GM19035 (cell line): ENCODE measurements at regions not wholly inside any gene's neighbourhood (a gene's known extent, or its start where the extent isn't known, plus 50 kb on each side); places are given as distances from the start of the nearest gene placed in this dataset.

Experiments
- ATAC-seq: cut with Tn5 transposase; IDR thresholded peaks from one replicate; pipeline ENCODE4 v1.9.1; 2021; ENCODE audit not compliant: unreplicated experiment

DNA sequence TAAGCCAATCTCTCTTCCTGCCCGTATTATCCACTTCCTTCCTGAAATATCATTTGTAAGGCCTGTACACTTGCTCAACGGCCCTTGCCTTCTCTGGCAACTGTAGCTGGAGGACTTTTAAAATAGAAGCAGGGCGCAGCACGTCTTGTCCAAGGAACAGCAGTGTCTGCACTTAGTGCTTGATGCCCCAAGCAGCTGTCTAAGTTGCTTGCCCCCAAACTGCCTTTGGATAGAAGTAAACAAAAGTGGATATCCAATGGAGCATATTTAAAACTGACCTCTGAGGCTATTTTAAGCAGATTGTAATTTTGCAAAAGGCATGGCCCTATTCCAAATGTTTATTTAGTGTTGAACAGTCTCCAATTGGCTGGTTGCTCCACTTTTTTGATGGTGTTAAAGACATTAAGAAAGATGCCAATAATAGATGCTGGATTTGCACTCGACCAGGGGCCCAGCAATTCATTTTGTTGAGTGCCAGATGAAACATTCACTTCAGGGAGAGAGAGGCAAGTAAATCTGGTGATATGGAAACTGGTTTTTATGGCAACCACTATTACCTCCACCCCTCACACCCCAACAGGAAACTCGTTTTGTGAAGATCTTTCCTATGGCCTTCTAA lies 526.8 kb upstream of the TBL1XR1 start:
- no peak for ATAC-seq

DNA sequence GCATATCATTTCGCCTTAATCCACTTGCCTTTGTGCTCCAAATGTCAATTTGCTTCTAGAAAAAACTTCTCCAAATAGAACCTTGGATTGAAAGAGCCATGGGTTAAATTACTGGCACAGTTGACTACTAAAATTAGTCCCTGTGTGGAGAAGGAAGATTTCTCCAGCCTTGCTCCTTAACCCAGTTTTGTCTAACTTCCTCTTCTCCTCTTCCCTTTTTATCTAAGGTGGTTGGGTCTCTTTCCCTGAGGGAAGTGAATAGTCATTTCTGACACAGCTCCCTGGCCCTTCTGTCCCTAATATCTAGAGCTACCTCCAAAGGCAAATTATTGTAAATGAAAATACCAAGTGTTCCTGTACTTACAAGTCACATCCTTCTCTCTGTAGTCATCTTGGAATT lies 527.9 kb upstream of the TBL1XR1 start:
- no peak for ATAC-seq

DNA sequence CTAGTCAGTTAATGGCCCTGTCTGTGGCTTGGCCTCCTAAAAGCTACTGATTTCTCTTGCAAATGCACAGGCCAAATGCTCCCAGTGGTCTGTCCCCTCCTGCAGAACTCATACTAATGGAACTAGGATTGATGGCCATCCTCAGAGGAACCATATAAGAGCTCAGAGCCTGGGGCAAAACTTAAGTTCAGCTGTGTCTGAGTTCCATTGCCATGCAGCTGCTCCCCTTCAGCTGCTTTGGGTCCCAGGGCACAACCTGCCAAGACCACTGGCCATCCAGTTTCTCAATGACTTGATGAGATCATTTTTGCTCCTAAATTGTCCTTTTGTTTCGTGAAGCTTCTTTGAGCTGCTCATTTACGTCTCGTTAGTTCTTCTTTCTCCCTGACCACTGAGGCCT lies 529.5 kb upstream of the TBL1XR1 start:
- no peak for ATAC-seq

DNA sequence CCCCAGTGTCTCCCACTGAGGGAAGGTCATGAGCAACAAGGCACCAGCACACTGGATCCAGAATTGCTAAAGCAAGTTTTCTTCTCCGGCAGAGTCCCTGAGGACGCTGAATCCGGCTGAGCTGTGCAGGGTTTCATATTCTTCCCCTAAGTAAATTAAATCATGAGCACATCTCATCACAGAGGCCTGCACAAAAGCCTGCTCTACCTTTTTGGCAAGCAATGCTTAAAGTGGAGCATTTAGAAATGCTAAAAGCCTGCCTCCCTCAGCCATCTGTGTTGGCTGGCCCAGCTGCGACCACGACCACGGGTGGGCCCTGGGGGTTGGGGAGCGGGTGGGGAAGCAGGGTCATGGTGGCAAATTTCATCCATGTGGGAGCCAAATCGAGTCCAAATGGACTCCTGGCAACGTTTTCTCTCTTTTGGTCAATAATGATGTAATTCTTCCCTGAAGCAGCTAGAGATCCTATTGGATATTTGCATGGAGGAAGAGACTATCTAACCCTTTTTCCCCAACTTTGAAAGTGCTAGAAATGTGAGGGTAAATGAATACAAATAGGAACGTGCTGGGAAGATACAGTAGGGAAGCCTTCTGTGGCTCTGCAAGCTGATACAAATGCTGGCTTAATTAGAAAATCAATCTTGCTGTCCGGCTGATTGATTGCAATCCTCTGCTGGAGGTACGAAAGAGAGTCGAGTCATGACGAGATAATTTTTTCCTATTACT lies 532.8 kb upstream of the TBL1XR1 start:
- no peak for ATAC-seq

DNA sequence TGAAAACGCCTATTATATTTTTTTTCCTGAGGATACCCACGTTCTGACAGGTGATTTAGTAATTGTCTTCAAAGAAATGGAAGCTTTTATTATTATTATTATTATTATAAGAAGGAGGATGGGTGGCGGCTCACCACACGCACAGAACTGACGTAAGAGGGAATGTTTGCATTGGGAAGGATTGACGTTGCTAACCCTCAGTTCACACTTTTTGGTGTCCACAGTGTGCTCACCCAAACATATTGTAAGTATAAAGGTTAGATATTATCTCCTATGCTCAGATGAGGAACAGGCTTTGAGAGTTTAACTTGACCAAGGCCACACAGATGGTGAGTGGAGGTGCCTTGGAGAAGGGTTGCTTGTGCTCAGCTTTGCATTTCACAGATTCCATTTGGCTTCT lies 533.5 kb upstream of the TBL1XR1 start:
- ATAC-seq = no peak

DNA sequence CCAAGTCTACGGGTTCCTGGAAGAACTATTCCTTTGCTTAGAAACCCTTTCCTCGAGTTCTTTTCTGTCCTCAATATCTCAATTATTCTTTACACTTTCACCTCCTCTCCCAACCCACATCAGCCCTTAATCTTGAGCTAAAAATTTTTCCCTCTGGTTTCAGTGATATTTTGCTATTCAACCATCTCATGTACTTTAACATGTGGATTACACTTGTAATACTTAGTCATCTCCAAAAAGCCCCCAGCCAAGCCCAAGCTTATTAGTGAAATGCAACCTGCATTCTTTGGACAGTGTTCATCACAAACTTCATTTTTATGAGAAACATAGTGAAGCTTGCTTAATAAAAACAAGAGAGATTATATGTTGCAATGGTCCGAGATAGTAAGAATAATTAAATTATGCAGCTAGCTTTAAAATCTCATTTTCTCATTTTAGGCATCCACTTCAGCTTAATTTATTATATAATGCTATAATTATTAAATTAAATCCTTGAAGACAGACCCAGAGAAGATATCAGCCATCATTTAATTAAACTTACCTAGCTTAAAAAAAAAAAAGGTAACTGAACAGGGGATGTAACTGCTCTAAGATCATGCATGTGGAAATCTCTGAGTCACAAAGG lies 534.5 kb upstream of the TBL1XR1 start:
- ATAC-seq = no peak

DNA sequence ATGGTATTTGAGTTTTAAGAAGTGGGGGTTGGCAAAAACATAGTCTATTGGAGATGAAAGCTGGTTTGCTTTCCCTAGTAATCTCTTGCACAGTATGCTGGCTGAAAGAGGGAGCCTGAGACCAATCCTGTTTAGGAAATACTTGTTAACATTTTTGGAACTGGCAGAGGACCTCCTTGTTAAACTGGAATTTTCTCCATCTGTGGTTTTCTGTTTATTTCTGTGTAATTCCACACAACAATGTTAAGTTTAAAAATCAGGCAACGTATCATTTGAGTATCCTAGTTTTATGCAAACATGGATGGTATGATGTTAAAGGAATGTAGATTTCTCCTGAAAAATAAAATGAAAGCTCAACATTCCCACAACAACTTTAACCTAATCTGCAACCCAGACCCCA lies 536.0 kb upstream of the TBL1XR1 start:
- ATAC-seq = no peak

DNA sequence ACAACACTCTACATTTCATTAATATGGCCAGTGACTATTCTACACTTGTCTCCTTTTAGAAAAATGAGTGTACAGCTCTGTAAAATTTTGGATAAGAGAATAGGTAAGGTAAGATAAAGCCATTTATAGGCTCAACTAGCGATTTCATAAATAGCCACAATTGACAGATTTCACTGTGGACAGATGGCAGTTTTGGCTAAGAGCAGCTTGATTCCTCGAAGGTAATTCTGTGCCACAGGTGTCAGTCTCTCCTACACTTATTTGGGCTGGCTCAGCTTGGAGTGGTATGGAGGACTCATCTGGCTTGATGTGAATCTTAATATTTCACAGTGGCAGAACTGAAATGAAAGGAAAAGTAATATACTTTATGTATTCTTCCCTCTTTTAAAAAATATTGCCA lies 536.7 kb upstream of the TBL1XR1 start:
- no peak for ATAC-seq

DNA sequence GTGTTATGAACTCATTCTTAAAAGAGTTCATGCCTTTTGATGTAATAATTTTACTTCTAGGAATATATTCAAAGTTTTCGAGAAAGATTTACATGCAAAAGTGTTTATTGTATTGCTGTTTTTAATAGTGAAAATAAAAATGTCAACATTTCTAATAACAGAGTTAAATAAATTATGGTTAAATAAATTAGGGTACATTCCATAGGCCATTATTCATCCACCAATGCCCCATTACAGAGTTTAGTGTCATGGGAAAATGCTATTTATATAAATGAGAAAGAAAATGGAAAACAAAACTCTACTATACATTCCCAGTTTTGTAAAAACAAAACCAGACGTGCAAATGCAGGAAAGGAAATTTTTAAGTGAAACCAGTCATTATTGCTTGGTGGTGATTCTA lies 538.1 kb upstream of the TBL1XR1 start:
- ATAC-seq = no peak

DNA sequence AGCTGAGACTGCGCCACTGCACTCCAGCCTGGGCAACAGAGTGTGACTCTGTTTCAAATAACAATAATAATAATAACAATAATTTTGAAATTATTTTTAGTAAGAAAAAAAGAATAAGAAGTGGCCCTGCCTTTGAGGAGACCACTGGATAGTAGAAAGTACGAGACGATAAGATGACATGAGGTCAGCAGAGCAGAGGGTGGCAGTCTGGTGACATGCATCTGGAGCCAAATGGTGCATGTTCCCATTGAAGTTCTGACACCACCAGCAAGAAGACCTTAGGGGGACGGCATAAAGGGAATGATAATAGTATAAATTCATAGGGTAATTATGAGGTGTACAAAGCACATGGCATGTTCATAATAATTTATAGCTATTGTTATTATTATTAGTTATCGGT lies 542.2 kb upstream of the TBL1XR1 start:
- no peak for ATAC-seq

DNA sequence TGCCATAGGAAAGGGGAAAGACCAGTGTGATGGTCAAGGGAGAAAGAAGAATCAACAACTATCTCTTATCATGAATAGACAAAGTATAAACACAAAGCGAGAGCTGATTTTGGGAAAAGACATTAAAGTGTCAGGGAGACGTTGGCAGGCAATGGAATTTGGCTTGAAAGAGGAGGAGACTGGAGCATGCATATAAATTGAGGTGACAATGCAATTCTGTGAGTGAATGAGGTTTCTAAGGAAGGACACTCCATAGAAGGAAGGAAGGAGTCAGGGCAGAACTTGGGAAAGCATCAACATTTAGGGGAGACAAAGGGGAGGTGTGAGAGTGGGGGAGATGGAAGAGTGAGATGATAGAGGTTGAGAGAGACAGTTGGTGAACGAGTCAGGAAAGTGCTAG lies 543.0 kb upstream of the TBL1XR1 start:
- ATAC-seq = no peak

DNA sequence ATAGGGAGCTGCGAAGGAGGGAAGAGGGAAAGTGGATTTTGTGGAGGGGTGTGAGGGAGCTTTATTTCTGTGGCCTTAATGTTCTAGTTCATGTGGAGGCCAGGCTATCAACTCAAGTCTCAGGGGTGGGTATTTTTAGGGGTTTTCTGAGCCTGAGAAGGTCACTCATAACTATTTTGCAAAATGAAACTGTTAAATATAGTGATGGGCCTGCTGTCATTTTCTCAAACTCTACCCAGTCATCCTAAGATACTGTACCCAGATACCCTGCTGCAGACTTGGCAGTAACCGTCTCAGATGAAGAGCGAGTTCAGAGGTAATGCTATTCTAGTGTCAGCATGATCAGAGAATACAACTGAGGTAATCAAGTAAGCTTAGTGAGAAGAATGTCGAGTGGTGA lies 545.0 kb upstream of the TBL1XR1 start:
- peak; percentile 73 for ATAC-seq

DNA sequence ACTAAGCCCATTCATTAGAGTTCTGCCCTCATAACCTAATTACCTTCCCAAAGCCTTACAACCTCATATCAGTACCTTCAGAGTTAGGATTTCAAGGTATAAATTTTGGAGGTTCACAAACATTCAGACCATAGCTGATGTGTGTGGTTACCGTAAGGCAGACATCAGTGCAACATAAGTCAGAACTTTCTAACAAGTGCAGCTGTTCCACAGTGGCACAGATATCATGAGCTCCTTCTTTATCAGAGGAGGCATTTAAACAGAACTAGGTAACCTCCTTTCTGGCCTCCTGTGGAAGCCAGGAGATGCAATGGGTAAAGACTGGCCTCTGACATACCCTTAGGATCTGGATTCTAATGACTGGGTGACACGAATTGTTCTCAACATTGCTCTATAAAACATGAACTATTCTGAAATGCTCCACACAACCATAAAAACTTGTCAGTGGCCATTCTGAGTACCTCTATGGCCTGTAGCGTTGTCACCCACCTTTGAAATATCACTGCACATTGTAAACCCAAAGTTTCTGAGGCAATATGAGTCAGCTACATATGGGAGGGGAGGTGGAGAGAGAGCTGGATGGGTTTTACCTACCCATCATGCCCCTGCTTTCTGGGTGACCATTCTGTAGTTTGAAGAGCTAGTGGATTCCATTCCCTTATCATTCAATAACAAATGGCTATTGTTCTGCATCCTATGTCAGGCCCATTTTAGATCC lies 546.0 kb upstream of the TBL1XR1 start:
- no peak for ATAC-seq

DNA sequence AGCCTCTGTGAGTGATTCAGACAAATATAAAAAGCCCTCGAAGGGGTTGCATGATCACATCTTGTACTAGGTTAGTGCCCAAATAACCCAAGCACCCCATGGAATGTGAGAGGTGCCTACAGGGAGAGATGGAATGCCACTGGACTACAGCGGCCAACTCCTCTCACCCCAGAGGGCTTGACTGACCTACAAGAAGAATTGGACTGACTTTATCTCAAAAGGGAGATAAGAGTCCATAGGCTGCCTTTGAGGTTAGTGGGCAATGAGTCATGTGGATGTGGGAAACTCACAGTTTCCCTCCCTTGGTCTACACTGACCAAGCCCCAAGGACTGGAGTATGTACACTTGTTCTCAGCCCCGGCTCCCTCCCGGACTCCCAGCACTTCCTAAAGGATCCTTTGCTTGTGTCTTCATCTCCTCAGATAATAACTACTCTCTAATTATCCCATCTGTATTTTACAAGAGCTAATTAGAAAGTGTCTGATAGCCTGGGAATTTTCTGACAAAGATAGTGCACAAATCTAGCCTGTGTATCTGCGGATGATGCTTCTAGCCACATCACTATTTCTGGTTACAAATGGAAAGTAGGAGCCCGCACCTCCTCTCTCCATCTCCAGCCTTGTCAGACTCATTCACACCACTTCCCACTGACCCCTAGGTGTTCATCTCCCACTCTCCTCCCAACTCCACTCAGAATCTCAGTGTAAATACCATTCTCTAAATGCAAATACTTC lies 547.8 kb upstream of the TBL1XR1 start:
- ATAC-seq = no peak

DNA sequence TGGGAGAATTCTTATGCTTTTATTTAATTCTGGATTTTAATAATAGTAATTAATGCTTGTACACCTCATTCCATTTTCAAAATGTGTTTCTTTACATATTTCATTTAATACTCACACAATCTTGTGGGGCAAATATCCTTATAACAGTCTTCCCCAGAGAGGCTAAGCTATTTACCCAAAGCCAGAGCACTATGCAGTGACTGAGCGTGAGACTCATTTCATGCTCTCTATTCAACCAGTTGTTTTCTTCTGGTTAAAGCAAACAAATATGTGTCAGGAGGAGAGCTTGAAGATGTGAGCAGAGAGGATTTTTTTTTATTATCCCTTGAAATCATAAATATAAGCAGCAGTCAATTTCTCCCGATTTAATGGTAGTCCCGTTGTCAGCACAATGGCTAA lies 548.3 kb upstream of the TBL1XR1 start:
- ATAC-seq = no peak

DNA sequence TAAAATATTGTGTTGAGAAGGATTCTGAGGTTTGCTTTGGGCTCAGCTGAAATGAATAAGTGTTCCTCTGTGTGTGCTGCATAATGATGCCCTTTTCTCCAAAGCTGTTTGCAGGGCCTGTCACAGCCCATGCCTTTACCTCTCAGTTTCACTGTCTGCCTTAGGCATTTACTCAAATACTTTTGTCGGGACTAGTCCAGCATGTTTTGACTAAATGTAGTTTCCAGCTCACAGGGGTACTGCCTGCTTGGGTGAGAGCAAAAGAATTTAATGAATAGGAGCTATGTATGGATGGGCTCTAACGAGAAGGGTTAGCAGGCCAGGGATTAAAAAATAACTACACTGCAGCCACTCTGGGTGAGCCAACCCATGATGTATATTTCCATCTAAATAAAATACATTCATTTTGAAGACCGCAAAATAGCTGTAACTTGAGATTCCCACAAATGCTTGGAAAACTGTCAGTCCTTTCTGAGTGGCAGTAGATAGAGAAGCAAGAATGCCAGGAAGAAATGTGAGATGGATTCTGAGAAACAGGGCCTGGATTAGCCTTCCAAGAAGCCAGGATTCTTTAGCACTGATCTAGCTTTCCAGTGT lies 549.2 kb upstream of the TBL1XR1 start:
- no peak for ATAC-seq

DNA sequence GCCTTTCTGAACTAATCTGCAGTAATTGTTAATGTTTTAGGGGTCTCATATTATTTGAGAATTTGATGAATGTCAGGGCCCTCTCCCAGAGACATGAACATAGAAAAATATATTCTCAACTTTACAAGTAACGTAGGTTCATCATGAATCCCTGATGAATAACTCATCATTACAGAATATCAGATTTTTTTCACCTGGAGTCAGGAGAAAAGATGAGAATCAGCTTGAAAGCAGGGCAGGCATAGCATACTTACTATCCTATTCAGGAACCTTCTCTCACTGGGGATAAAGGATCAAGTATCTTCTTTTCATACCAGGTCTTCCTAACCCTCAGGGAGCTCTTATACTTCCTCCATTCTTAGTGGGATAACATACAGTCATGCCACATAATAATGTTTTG lies 552.6 kb upstream of the TBL1XR1 start:
- ATAC-seq = no peak

DNA sequence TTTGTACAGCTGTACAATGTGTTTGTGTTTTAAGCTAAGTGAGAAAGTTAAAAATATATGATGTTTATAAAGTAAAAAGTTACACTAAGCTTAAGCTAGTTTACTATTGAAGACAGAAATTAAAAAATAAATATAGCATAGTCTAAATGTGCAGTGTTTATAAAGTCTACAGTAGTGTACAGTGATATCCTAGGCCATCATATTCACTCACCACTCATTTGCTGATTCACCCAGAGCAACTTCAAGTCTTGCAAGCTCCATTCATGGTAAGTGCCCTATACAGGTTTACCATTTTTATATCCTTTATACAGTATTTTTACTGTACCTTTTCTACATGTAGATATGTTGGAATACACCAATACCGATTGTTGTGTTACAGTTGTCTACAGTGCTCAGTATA lies 553.2 kb upstream of the TBL1XR1 start:
- ATAC-seq = no peak

DNA sequence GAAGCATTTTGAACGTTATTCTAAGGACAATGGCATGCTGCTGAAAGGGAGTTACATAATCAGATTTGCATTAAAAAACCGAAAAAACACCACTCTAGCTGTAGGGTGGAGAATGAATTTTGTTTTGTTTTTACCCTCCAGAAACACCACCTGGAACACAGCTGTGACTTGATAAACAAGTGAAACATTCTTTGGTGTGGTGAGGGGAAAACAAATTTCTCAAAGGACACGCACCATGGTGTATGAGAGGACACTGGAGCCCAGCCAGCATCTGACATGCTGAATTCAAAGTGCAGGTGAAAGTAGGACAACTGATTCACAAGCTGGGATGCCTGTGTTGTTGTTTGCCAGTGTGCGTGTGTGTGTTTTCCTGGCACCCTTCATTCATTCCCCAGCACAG lies 554.5 kb upstream of the TBL1XR1 start:
- peak; percentile 65 for ATAC-seq

DNA sequence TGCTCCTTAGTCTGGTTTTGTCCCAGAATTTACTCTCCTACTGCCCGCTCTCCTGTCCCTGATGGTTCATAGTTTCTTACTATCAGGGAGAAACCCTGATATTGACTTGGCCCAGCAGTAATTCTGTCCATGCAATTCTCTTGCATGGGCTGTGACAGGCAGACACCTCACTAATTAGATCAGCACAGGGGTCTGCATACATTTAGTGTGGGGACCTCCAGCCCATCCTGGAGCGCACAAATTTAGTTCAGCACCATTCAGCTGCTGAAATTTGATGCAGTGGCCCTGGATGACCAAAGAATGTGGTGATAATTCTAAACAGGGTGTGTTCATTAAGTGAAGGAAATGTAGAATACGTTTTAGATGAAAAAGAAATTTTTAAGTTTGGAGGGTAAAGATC lies 555.5 kb upstream of the TBL1XR1 start:
- ATAC-seq = no peak
